HepG2 (cell line): ENCODE measurements at regions not wholly inside any gene's neighbourhood (a gene's known extent, or its start where the extent isn't known, plus 50 kb on each side); places are given as distances from the start of the nearest gene placed in this dataset.
A peak's percentile ranks its signal among the peaks of the same experiment; 100 is the strongest.

Source experiments
- ATAC-seq: fragments of 200-7000 bp; cut with Tn5 transposase; 3 replicates; pipeline ENCODE4 v1.9.1; 2020; ENCODE audit warnings: mild to moderate bottlenecking, moderate library complexity
- BruUV-seq: library from RNA; stranded (reverse); fragments of 400-500 nt; replicated peaks from 2 replicates; lab custom pipeline; 2021; lab: Mats Ljungman, UMichigan
- CTCF ChIA-PET: fragments of 300-600 bp; formaldehyde crosslinking; extraction: SDS; loops from one replicate; lab custom pipeline; 2021; ENCODE audit warnings: low total read pairs, inconsistent platforms, low intra/inter-chr PET ratio; lab: Yijun Ruan, JAX
- POLR2A ChIA-PET: fragments of 350-600 bp; sonication (Branson Sonifier 250); formaldehyde crosslinking; loops from one replicate; lab custom pipeline; 2020; ENCODE audit warnings: antibody characterized with exemption, inconsistent platforms; lab: Yijun Ruan, JAX
- DNase-seq: peaks from one replicate; pipeline ENCODE4 v3.0.0-alpha.2; 2015; ENCODE audit warnings: low spot score
- FAIRE-seq: peaks from 3 replicates; lab custom pipeline; 2011; peaks lifted over from hg19 to GRCh38; lab: Jason Lieb, UNC
- H2AFZ ChIP-seq: one replicate; pipeline ENCODE4 v1.6.1; 2011; ENCODE audit warnings: low read length, inconsistent platforms
- H3K27ac ChIP-seq: fragments of 300-600 bp; 3 replicates; pipeline ENCODE4 v1.8.0; 2011; ENCODE audit warnings: mixed run types, mild to moderate bottlenecking, mixed read lengths, low read length, inconsistent platforms; ENCODE audit not compliant: insufficient read depth; ENCODE audit errors: extremely low read length
- H3K27me3 ChIP-seq, 2 experiments: fragments of 200-600 bp in 1 of 2; 2 replicates in 1 of 2; 3 replicates in 1 of 2; pipeline versions ENCODE4 v1.6.0 to v1.8.0; 2011; ENCODE audit warnings: low read length in 2 of 2, mild to moderate bottlenecking in 2 of 2, moderate library complexity in 2 of 2, inconsistent platforms in 1 of 2; ENCODE audit not compliant: insufficient read depth in 2 of 2, control insufficient read depth in 1 of 2
- H3K36me3 ChIP-seq, 2 experiments: fragments of 200-600 bp in 1 of 2; replicated peaks in 1 of 2; 2 replicates in 1 of 2; 3 replicates in 1 of 2; pipeline versions ENCODE4 v1.5.1 to v1.8.0; 2011; ENCODE audit warnings: low read length in 2 of 2, inconsistent platforms in 1 of 2; ENCODE audit not compliant: insufficient read depth in 2 of 2, control insufficient read depth in 1 of 2
- H3K4me1 ChIP-seq: 2 replicates; pipeline ENCODE4 v1.5.1; 2012; ENCODE audit warnings: low read length, inconsistent platforms; ENCODE audit not compliant: insufficient read depth
- H3K4me2 ChIP-seq: 2 replicates; pipeline ENCODE4 v1.6.0; 2011; ENCODE audit warnings: low read depth, low read length, inconsistent platforms
- H3K4me3 ChIP-seq, 3 experiments: fragments of 200-600 bp in 1 of 3; sonication (generic), shearing (Covaris generic) in 1 of 3; replicated peaks in 1 of 3; 2 replicates each; pipeline ENCODE4 v1.5.1; 2011 to 2016; ENCODE audit warnings: low read length in 3 of 3, inconsistent platforms in 2 of 3, low read depth in 2 of 3, mild to moderate bottlenecking in 2 of 3, control low read depth in 1 of 3, mixed read lengths in 1 of 3; ENCODE audit not compliant: insufficient read depth in 1 of 3
- H3K79me2 ChIP-seq: one replicate; pipeline ENCODE4 v1.6.1; 2011; ENCODE audit warnings: low read length, inconsistent platforms; ENCODE audit not compliant: insufficient read depth
- H3K9ac ChIP-seq: 2 replicates; pipeline ENCODE4 v1.6.0; 2011; ENCODE audit warnings: mild to moderate bottlenecking, low read depth, low read length, inconsistent platforms; ENCODE audit not compliant: insufficient read depth
- H3K9me3 ChIP-seq: 2 replicates; pipeline ENCODE4 v1.5.1; 2012; ENCODE audit warnings: mild to moderate bottlenecking, low read length
- H4K20me1 ChIP-seq: 2 replicates; pipeline ENCODE4 v1.6.0; 2011; ENCODE audit warnings: inconsistent platforms, mild to moderate bottlenecking, low read length, moderate library complexity; ENCODE audit not compliant: insufficient read depth
- CREB1 ChIP-seq, 2 experiments: fragments of 450-650 bp in 1 of 2; IDR thresholded peaks; 2 replicates each; pipeline ENCODE4 v1.6.1; 2016 to 2017; ENCODE audit warnings: control low read depth in 1 of 2, mild to moderate bottlenecking in 1 of 2, missing compliant biosample characterization in 1 of 2, missing genetic modification characterization in 1 of 2
- EP300 ChIP-seq, 3 experiments: sonication (generic) in 1 of 3; formaldehyde crosslinking in 1 of 3; IDR thresholded peaks; 2 replicates each; pipeline versions ENCODE4 v1.5.1 to v1.6.1; 2011 to 2020; ENCODE audit warnings: low read depth in 2 of 3, low read length in 2 of 3, borderline replicate concordance in 1 of 3, improper control_type of control experiment in 1 of 3, mild to moderate bottlenecking in 1 of 3, missing genetic modification reagents in 1 of 3, moderate library complexity in 1 of 3
- HDAC1 ChIP-seq: sonication (generic); formaldehyde crosslinking; IDR thresholded peaks from 2 replicates; pipeline ENCODE4 v1.5.1; 2020; ENCODE audit warnings: mild to moderate bottlenecking, missing genetic modification reagents
- MAF1 ChIP-seq: sonication (generic); formaldehyde crosslinking; IDR thresholded peaks from 2 replicates; pipeline ENCODE4 v1.5.0; 2020; ENCODE audit warnings: missing genetic modification reagents, borderline replicate concordance
- WGBS: methylation state at CpG from one replicate; pipeline ENCODE4 v1.1.6; 2017; ENCODE audit warnings: low lambda C conversion rate; 5-methylcytosine and 5-hydroxymethylcytosine counted together
- in situ Hi-C: cut with HindIII; loops from 2 replicates; pipeline ENCODE4 v1.10.0; 2017; ENCODE audit warnings: low pct_unique_long_range_greater_than_20kb; ENCODE audit not compliant: extremely low pct_ligation_motif_present
- intact Hi-C: fragments of 100-400 bp; cut with micrococcal nuclease; formaldehyde crosslinking; loops from one replicate; pipeline ENCODE4 v1.10.0; 2022; ENCODE audit not compliant: unreplicated experiment

GRCh38 chr13:55366676-55367075 is 1774.0 kb upstream of the PRR20A start:
- peak; percentile 60 for TF ChIP-seq CREB1 (IDR thresholded peaks at IDR 0.05)
- TF ChIP-seq CREB1 (CRISPR knock-in tag; IDR thresholded peaks at IDR 0.05), result no peak
- no peak for TF ChIP-seq MAF1 (CRISPR knock-in tag)
- Histone ChIP-seq H3K27me3 (no peaks in the 10 kb centered on the region; a peak in 1 of 5 replicates), H2AFZ (no peak overlapping the region), H3K9me3 (peaks cover 26% of the 10 kb centered on the region; the same call in 1 of the 2 replicates), H3K9ac (no peak overlapping the region), H3K27ac (no peak overlapping the region), H4K20me1 (no peaks in the 10 kb centered on the region), H3K79me2 (no peaks in the 10 kb centered on the region), H3K4me3 (no peak overlapping the region), H3K4me2 (no peak overlapping the region), H3K4me1 (no peaks in the 10 kb centered on the region), H3K36me3 (no peaks in the 10 kb centered on the region)
- POLR2A ChIA-PET, result no interaction called here
- in situ Hi-C loops, result no loop called here
- no TSS peak for BruUV-seq
- DNase-seq, result no peak
- 0% methylated on average over 3 of the region's 3 CpGs for WGBS
- no peak for ATAC-seq
- intact Hi-C loops, result no loop called here
- CTCF ChIA-PET, result no interaction called here
- FAIRE-seq, result no peak

GRCh38 chr13:55394470-55394869 is 1746.2 kb upstream of the PRR20A start:
- WGBS, result 3% methylated on average over 3 of the region's 3 CpGs
- BruUV-seq, result no TSS peak
- ATAC-seq (no peak), DNase-seq (no peak), FAIRE-seq (no peak)
- intact Hi-C loops, result no loop called here
- H4K20me1 ChIP-seq, result no peaks in the 10 kb centered on the region
- no peak overlapping the region for H2AFZ ChIP-seq
- POLR2A ChIA-PET, result no interaction called here
- TF ChIP-seq HDAC1 (no peak), EP300 (IDR thresholded peaks at IDR 0.05; ENCODE audit: low read depth in 2 of 2, low read length in 2 of 2) (no peak), EP300 (CRISPR knock-in tag; IDR thresholded peaks at IDR 0.05; ENCODE audit: borderline replicate concordance) (no peak)
- CTCF ChIA-PET, result no interaction called here
- no peaks in the 10 kb centered on the region for H3K4me1 ChIP-seq
- H3K27ac ChIP-seq, result no peak overlapping the region
- H3K9me3 ChIP-seq, result peaks cover 36% of the 10 kb centered on the region
- in situ Hi-C loops, result no loop called here
- H3K4me2 ChIP-seq, result no peak overlapping the region
- H3K4me3 ChIP-seq, result no peak overlapping the region
- no peaks in the 10 kb centered on the region for H3K79me2 ChIP-seq
- H3K36me3 ChIP-seq, result no peaks in the 10 kb centered on the region
- H3K9ac ChIP-seq, result no peak overlapping the region
- no peaks in the 10 kb centered on the region for H3K27me3 ChIP-seq
